HUDEP-2 (cell line): ENCODE measurements at regions not wholly inside any gene's neighbourhood (a gene's known extent, or its start where the extent isn't known, plus 50 kb on each side); places are given as distances from the start of the nearest gene placed in this dataset.
A peak's percentile ranks its signal among the peaks of the same experiment; 100 is the strongest.

Experiments
- DNase-seq, 76 experiments: peaks; one replicate each; lab custom pipeline; 2025; ENCODE audit not compliant: unreplicated experiment in 76 of 76; lab: John Stamatoyannopoulos, UW

- DNase-seq, result no peak
These were observed 257.0 kb downstream of the ADGRG6 start for GRCh38 chr6:142558786-142559185.

DNA sequence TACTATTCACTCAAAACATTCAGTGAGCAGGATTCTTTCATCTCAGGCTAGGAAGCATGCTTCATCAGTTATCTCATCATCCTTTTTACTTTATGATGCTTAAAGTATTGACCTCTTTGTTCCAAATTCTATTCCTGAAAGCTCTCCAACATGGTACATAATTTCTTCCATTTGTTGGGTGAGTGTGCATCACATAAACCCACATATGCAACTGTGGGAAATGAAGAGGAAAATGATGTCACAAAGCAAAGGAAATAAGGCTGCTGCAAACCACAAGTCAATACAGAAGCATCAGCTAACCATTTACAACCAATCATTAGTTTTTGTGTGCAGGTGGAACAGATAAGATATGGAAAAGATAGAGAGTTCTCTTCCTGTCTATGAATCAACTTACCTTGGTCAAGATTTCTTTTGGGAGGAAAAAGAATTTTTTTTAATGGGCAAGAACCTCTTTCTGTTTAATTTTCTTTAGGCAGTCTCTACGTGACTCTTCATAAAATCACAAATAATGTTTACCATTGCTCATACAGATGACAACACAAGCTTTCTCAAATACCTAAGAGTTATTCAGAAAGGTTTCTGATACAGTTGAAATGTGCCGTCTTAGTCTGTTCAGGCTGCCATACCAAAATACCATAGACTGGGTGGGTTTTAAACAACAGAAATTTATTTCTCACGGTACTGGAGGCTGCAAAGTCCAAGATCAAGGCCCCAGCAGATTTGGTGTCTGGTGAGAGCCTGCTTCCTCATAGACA is 259.9 kb downstream of the ADGRG6 start:
- DNase-seq, result no peak

DNA sequence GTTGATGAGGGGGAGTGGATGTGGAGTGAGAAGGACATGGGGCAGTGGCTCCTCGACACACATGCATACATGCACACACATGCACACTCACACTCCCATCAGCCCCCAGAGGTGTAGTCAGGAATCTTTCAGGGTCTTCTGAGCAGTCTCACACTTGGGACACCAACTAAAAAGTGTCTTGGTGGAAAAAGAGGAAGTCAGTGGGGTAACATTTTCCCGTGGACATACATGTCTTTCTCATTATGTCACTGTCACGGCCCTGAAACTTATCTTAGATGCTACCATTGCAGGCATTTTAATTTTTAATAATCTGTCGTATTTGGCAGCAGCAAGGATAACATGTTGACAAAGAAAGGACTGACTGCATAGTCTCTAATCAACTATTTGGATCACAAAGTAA is 261.1 kb downstream of the ADGRG6 start:
- DNase-seq, result no peak

DNA sequence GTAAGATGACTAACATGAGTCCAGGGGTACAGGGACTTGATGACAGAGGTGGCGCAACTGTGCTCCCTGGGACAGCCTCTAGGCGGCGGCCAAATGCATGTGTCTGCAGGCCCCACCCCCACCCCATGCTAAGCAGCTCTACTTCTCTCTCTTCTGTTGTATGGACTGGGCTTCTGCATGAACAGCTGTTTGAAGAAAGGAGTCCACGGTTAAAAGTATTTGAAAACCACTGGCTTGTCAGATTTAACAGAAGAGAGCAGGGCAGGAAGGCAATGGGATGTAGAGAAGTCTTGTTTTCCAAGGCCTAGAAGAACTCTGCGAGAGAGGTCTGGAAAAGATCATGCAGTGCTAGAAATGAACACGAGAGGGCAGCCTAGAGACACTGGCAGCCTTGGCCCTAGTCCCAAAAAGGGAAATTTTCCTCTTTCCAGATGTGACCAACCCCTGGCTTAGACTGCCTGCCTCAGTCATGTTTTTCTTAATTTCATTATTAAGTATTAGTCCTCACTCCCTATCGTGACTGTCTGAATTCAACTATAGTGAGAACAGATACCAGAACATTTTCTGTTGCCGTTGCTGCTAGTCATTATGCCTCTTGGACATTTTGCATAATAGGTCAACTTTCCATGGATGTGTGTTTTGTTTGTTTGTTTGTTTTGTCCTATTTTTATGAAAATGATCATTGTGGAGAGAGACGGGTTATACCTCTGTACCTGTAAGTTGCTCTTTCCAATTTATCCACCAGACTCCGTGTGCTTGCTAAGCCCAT is 265.0 kb downstream of the ADGRG6 start:
- DNase-seq, result peak in 42 of 76 experiments; percentile 1 to 74 (median 30)

DNA sequence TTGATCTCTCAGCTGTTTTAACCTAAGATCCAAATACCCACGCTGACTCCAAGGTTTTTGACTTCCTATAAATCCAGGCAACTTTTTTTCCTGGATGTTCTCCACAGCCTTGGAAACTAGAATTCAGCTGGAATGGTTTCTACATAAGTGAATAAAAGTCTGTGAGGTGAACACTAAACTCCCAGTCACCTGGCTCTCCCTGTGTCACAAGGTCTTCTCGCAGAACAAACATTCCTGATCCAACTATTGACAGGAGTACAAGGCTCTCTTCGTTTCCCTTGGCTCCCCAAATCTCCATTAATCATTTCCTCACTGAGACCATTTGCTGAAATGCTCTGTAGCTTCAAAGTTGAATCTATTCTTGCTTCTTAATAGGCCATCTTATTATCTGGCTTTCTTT is 265.7 kb downstream of the ADGRG6 start:
- DNase-seq, result no peak

DNA sequence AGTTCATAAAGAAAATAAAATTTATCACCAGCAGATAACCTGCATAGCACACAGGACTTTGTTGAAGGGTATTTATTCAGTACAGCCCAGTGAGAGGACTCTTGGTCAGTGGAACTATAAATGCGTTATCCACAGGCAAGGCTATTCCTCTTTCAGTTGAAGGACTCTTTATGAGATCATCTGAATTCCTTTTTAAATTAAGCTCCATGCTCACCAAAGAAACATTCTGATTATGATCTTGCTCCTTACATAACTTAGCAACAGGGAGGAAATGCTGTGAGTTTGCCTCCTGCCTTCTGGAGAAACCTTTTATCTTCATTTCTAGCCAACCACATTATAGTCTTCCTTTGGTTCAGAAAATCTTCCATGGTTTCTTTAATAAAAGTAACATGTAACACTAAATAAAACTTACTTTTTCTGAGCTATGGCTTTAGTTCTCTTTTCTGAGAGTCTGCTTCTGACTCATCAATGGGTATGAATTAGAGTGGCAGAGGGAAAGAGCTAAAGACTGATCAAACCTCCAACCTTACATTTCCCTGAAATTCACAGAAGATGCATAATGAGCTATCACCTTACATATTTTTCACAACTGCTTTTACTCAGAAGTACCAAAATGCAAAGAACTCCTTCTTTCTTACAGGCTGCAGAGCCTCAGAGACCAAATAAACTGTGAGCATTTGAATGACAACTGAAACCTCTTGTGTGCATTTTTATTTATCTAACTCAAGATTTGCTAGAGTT is 267.2 kb downstream of the ADGRG6 start:
- DNase-seq, result no peak

GRCh38 chr6:142569676-142570075 is 267.9 kb downstream of the ADGRG6 start:
- no peak for DNase-seq

- no peak for DNase-seq
These were observed 268.4 kb downstream of the ADGRG6 start for GRCh38 chr6:142570221-142570671.

- no peak for DNase-seq
These were observed 291.1 kb downstream of the ADGRG6 start for GRCh38 chr6:142592876-142593275.

DNA sequence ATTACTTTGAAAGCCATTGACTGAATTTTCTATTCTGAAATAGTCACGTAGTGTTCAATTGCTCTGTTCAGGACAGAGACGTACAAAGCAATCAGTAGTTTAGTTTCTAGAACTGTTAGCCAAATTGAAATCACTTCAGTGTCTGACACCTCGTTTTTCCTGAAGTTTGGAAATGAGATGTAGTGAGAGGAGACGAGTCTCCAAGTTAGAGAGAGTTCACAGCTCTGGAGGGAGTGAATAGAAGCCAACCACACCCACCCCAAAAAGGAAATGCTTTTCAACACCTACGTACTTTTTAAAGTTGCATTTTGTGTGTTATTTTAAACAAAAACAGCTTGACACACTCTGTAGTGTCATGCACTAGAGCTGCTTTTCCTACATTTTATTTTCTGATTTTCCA is 296.0 kb downstream of the ADGRG6 start:
- no peak for DNase-seq

DNA sequence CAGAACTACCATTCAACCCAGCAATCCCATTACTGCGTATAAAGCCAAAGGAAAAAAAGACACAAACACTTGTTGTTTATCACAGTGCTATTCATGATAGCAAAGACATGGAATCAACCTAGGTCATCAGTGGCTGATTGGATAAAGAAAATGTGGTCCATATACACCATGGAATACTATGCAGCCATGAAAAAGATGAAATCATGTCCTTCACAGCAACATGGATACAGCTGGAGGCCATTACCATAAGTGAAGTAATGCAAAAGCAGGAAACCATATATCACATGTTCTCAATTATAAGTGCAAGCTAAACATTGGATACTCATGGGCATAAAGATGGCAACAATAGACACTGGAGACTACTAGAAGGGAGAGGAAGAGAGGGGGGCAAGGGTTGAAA is 299.6 kb downstream of the ADGRG6 start:
- DNase-seq, result no peak

DNA sequence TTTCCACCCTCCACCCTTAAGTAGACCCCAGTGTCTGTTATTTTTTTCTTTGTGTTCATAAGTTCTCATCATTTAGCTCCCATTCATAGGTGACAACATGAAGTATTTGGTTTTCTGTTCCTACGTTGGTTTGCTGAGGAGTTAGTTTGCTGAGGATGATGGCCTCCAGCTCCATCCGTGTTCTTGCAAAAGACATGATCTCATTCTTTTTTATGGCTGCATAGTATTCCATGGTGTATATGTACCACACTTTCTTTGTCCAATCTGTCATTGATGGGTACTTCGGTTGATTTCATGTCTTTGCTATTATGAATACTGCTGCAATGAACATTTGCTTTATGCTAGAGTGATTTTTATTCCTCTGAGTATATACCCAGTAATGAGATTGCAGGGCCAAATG is 301.2 kb downstream of the ADGRG6 start:
- DNase-seq, result no peak

DNA sequence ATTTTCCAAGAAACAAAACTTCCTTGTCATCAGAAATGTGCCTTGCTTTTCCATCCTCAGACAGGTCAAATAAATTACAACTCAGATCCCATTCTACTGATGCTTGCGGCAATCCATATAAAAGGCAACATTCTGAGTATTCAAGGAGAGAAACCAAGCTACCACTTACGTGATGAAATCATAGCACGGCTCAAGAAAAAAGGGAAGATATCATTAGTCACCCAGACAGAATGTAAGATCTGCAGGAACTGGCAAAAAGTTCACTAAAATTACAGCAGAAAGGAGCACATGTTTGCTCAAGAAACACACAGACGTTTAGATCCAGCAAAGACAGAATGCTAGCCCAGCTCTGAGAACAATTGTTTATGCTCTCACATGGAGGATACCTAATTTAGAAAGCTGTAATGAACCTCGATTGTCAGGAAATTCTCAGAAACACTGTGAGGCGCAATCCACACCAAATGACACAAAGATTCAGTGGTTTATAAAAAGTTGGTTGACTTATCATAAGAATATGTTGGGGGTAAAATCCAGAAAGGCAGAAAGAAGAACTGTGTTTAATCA is 304.2 kb downstream of the ADGRG6 start:
- DNase-seq, result no peak

GRCh38 chr6:142612956-142613355 is 311.1 kb downstream of the ADGRG6 start:
- DNase-seq, result no peak

DNA sequence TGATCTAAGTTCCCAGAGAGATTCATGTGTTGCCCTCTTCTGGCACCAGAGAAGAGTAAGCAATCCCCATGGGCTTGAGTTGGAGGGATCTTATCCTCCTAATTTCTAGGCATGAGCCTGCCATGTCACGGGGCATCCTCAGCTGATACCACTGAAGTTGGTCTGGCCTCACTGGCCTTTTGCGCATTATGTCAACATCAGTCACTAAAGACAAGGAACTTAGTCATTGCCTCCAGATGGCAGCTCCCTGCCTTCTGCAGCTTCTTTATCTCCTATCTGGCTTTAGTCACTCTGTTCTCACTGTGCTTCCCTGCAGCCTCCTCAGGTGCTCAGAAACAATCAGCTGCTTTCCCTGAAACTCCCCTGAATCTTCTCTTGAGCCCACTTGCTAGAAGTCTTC is 312.2 kb downstream of the ADGRG6 start:
- no peak for DNase-seq

DNA sequence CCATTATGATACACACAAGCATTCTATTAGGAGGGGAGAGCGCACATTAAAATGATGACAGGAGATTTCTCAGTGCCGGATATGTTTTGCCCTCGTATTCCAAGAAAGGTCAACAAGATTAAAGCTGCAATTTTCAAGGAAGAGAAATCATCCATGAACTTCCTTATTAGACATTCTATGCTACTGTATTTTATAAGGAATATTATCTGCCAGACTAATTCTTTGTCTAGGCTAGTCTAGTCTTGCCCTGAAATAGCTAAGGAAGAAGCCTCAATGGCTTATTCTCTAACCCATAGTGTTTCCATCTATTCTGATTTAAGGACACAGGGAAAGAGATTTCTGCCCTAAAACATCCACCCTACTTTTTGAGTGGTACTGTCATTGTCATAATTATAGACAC is 315.4 kb downstream of the ADGRG6 start:
- DNase-seq, result no peak

- DNase-seq, result no peak
These were observed 320.0 kb downstream of the ADGRG6 start for GRCh38 chr6:142621822-142622221.

GRCh38 chr6:142624978-142625715 is 319.8 kb downstream of the HIVEP2 start:
- no peak for DNase-seq

DNA sequence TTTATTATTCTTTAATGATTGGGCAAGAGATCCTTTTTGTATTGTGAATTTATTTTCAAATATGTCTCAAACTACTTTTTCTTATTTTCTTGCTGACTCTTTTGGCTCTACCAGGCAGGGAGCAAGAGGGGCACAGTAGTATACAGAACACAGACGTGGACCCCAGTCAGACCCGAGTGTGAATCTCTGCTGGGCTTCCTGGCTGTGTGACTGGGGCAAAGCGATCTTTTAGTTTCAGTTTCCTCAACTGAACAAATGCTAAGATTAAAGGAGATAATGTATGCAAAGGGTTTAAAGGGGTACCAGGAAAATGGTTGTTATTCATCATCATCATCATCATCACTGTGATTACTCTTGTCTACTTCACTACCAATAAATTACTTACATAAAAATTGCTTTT is 317.5 kb downstream of the HIVEP2 start:
- no peak for DNase-seq
